ENCODE measurements at regions not wholly inside any gene's neighbourhood (a gene's known extent, or its start where the extent isn't known, plus 50 kb on each side); places are given as distances from the start of the nearest gene placed in this dataset.

- TF ChIP-seq EZH2 (IDR thresholded peaks at IDR 0.05; ENCODE audit: borderline replicate concordance, low read depth, low read length, severe bottlenecking): no peak
- no peak for TF ChIP-seq MYC (IDR thresholded peaks at IDR 0.05; ENCODE audit: low read depth, low read length)
- no peak for TF ChIP-seq GATA2 (IDR thresholded peaks at IDR 0.05; ENCODE audit: insufficient read depth, insufficient read length, low read depth, low read length)
- no peak for TF ChIP-seq POLR2A (IDR thresholded peaks at IDR 0.05; ENCODE audit: low read depth, low read length)
- no peak for TF ChIP-seq POLR2AphosphoS5 (IDR thresholded peaks at IDR 0.05; ENCODE audit: insufficient read depth, low read depth, low read length)
- TF ChIP-seq FOS (IDR thresholded peaks at IDR 0.05; ENCODE audit: borderline replicate concordance, insufficient read depth, low read length): no peak
- no peak for TF ChIP-seq CTCF (IDR thresholded peaks at IDR 0.05; ENCODE audit: extremely low read depth in 1 of 2, insufficient read depth in 1 of 2, low read depth in 1 of 2, low read length in 2 of 2)
- no peak for TF ChIP-seq JUN (IDR thresholded peaks at IDR 0.05; ENCODE audit: borderline replicate concordance, insufficient read depth, insufficient read length, low read depth)
- TF ChIP-seq MAX (IDR thresholded peaks at IDR 0.05; ENCODE audit: insufficient read depth, insufficient read length): no peak
- H3K4me2 ChIP-seq (ENCODE audit: insufficient read depth, low read length): no peak overlapping the region
- no peaks in the 10 kb centered on the region for H3K79me2 ChIP-seq (ENCODE audit: control insufficient read depth, insufficient read depth, low read length)
- FAIRE-seq (no peak), DNase-seq (ENCODE audit: low read depth, low spot score) (no peak)
- H3K36me3 ChIP-seq (ENCODE audit: control insufficient read depth in 2 of 2, extremely low read depth in 1 of 2, insufficient read depth in 2 of 2, low read length in 2 of 2): no peaks in the 10 kb centered on the region
- H3K4me3 ChIP-seq (replicated peaks in 1 of 3; ENCODE audit: insufficient read depth in 1 of 3, low read depth in 1 of 3, low read length in 3 of 3): no peak overlapping the region
- no peaks in the 10 kb centered on the region for H3K27me3 ChIP-seq (ENCODE audit: control insufficient read depth in 2 of 2, insufficient read depth in 2 of 2, low read length in 2 of 2)
- intact Hi-C loops (cut with micrococcal nuclease) (no loop called here), dilution Hi-C loops (cut with MboI; ENCODE audit: extremely low pct_ligation_motif_present, low sequenced_read_pairs) (no loop called here)
- ChIA-PET CTCF (no interaction called here), POLR2A (no interaction called here)
- peaks cover 4% of the 10 kb centered on the region for H3K9me3 ChIP-seq (replicated peaks; ENCODE audit: control insufficient read depth, insufficient read depth, low read length)
- H2AFZ ChIP-seq (ENCODE audit: low read depth, low read length): no peak overlapping the region
- no peaks in the 10 kb centered on the region for H4K20me1 ChIP-seq (replicated peaks; ENCODE audit: control insufficient read depth, extremely low read depth, insufficient read depth, low read length)
- no peak overlapping the region for H3K27ac ChIP-seq (ENCODE audit: insufficient read depth, low read depth, low read length)
- no TSS peak for BruUV-seq (replicated peaks)
- no peak overlapping the region for H3K9ac ChIP-seq (replicated peaks; ENCODE audit: extremely low read depth, insufficient read depth, low read length)
- no peaks in the 10 kb centered on the region for H3K4me1 ChIP-seq (ENCODE audit: control insufficient read depth, extremely low read depth, insufficient read depth, low read length)
- no peaks in the 10 kb centered on the region for H3K9me1 ChIP-seq (replicated peaks; ENCODE audit: control insufficient read depth, extremely low read depth, insufficient read depth, low read length)
These were observed 213.7 kb upstream of the RAB6C start for GRCh38 chr2:129765678-129766351.
